HG02610 (cell line): ENCODE measurements at regions not wholly inside any gene's neighbourhood (a gene's known extent, or its start where the extent isn't known, plus 50 kb on each side); places are given as distances from the start of the nearest gene placed in this dataset.

Experiments used
- ATAC-seq: cut with Tn5 transposase; IDR thresholded peaks from one replicate; pipeline ENCODE4 v1.9.1; 2021; ENCODE audit warnings: mild to moderate bottlenecking, moderate library complexity; ENCODE audit not compliant: unreplicated experiment

- ATAC-seq = no peak
These were observed 961.5 kb upstream of the ZEB2 start for GRCh38 chr2:145481334-145481922.

GRCh38 chr2:145464866-145465265, 944.9 kb upstream of the ZEB2 start:
- no peak for ATAC-seq

- ATAC-seq = no peak
These were observed 940.2 kb upstream of the ZEB2 start for GRCh38 chr2:145460112-145460511.

GRCh38 chr2:145431181-145431951, 911.4 kb upstream of the ZEB2 start:
- ATAC-seq = no peak

GRCh38 chr2:145423809-145424208, 903.9 kb upstream of the ZEB2 start:
- no peak for ATAC-seq

GRCh38 chr2:145422576-145422975, 902.7 kb upstream of the ZEB2 start:
- ATAC-seq = no peak

- no peak for ATAC-seq
These were observed 901.9 kb upstream of the ZEB2 start for GRCh38 chr2:145421841-145422240.

GRCh38 chr2:145416640-145417039, 896.7 kb upstream of the ZEB2 start:
- no peak for ATAC-seq

- ATAC-seq = no peak
These were observed 895.2 kb upstream of the ZEB2 start for GRCh38 chr2:145415151-145415550.

- ATAC-seq = no peak
These were observed 893.5 kb upstream of the ZEB2 start for GRCh38 chr2:145413261-145414030.

- ATAC-seq = peak; percentile 37
These were observed 892.2 kb upstream of the ZEB2 start for GRCh38 chr2:145412155-145412554.

- ATAC-seq = peak; percentile 96
These were observed 891.6 kb upstream of the ZEB2 start for GRCh38 chr2:145411493-145411892.

GRCh38 chr2:145410086-145410485, 890.2 kb upstream of the ZEB2 start:
- ATAC-seq = no peak

GRCh38 chr2:145408980-145409379, 889.1 kb upstream of the ZEB2 start:
- no peak for ATAC-seq

- no peak for ATAC-seq
These were observed 884.8 kb upstream of the ZEB2 start for GRCh38 chr2:145404690-145405089.

GRCh38 chr2:145402706-145403277, 882.9 kb upstream of the ZEB2 start:
- ATAC-seq = no peak

GRCh38 chr2:145399131-145399530, 879.2 kb upstream of the ZEB2 start:
- no peak for ATAC-seq

GRCh38 chr2:145394181-145394580, 874.3 kb upstream of the ZEB2 start:
- no peak for ATAC-seq

GRCh38 chr2:145386973-145387372, 867.1 kb upstream of the ZEB2 start:
- no peak for ATAC-seq

- no peak for ATAC-seq
These were observed 864.0 kb upstream of the ZEB2 start for GRCh38 chr2:145383961-145384360.

GRCh38 chr2:145380436-145381017, 860.6 kb upstream of the ZEB2 start:
- no peak for ATAC-seq
